Heart right ventricle (tissue), 16 donors: ENCODE measurements at regions not wholly inside any gene's neighbourhood (a gene's known extent, or its start where the extent isn't known, plus 50 kb on each side); places are given as distances from the start of the nearest gene placed in this dataset.
"Not testable (repeated sequence)": the region's sequence is repeated elsewhere in the genome, so short reads cannot be mapped to it uniquely, and the experiment has no call there.

ENCODE experiments used
- ATAC-seq, 8 donors: fragments of 200-7000 bp; cut with Tn5 transposase; one replicate each; pipeline ENCODE4 v1.9.1; 2020; ENCODE audit warnings: mild to moderate bottlenecking in 8 of 8, moderate library complexity in 8 of 8, moderate number of reproducible peaks in 1 of 8
- DNase-seq, 2 donors: peaks; one replicate each; pipeline ENCODE4 v3.0.0-alpha.2; 2020
- H3K27ac ChIP-seq, 10 donors: fragments of 200-600 bp; sonication (generic) in 2 of 10; one replicate each; pipeline versions ENCODE4 v1.5.0 to v1.8.0; 2020 to 2022; ENCODE audit warnings: mild to moderate bottlenecking in 3 of 10
- H3K27me3 ChIP-seq, 7 donors: fragments of 200-600 bp; one replicate each; pipeline ENCODE4 v1.8.0; 2021 to 2022; ENCODE audit warnings: mild to moderate bottlenecking in 2 of 7
- H3K36me3 ChIP-seq, 9 donors: fragments of 200-600 bp; sonication (generic) in 1 of 9; one replicate each; pipeline versions ENCODE4 v1.5.0 to v1.8.0; 2020 to 2022; ENCODE audit warnings: mild to moderate bottlenecking in 2 of 9
- H3K4me1 ChIP-seq, 9 donors: fragments of 200-600 bp; sonication (generic) in 1 of 9; one replicate each; pipeline versions ENCODE4 v1.5.0 to v1.8.0; 2020 to 2022; ENCODE audit warnings: mild to moderate bottlenecking in 4 of 9
- H3K4me3 ChIP-seq, 10 donors: fragments of 200-600 bp; sonication (generic) in 2 of 10; one replicate each; pipeline versions ENCODE4 v1.5.0 to v1.8.0; 2020 to 2022; ENCODE audit warnings: mild to moderate bottlenecking in 7 of 10, moderate library complexity in 2 of 10
- H3K9me3 ChIP-seq, 11 donors: fragments of 200-600 bp in 10 of 11; sonication (generic) in 2 of 11; one replicate each; pipeline versions ENCODE4 v1.5.0 to v1.8.0; 2013 to 2022; ENCODE audit warnings: mild to moderate bottlenecking in 2 of 11, control low read depth in 1 of 11, moderate library complexity in 1 of 11
- CTCF ChIP-seq, 9 donors: fragments of 200-600 bp; sonication (generic) in 2 of 9; IDR thresholded peaks; one replicate each; pipeline versions ENCODE4 v1.5.0 to v1.8.0; 2021 to 2022; ENCODE audit warnings: antibody characterized with exemption in 9 of 9, mild to moderate bottlenecking in 5 of 9, moderate library complexity in 1 of 9
- WGBS, 2 donors: extraction: QIAGEN DNeasy Blood & Tissue Kit; methylation state at CpG; one replicate each; pipeline ENCODE4 v1.1.7; 2013; ENCODE audit warnings: inconsistent platforms in 1 of 2; 5-methylcytosine and 5-hydroxymethylcytosine counted together
- intact Hi-C, 10 donors: fragments of 100-400 bp; cut with DNase I; formaldehyde crosslinking; loops; one replicate each; pipeline versions ENCODE4 v1.11.1 to v1.14.2; 2022
- donor health status: Arrhythmogenic right ventricular cardiomyopathy.
- donor health status: ischemic (EF 13 %, LVEDD 7.1; RV severe dilation, severe dysfunction).
- donor health status: healthy with polysubstance abuse.
- donor health status: DM: no; HTN: yes; CAD: no.
- donor health status: DM: no; HTN: no; CAD: no.
- donor health status: ischemic (EF 25% LVEDD 6.9; RV normal size, moderate dysfunction).
- donor health status: ischemic (EF 25% LVEDD 5.7; RV mildly dilated, moderate dysfunction).
- donor health status: healthy.
- donor health status: DM: yes; HTN: yes; CAD: no.
- donor health status: Ischemic cardiomyopathy.
- donor health status: ischemic (EF 35%, LVEDD 5.7; RV mildly dilated, moderate dysfunction).
- donor health status: nonischemic (EF 11% LVEDD 7.7; RV severe dilation, severe dysfunction).
- donor health status: DM: yes; HTN: yes; CAD: no.
- donor health status: PGD.
- donor health status: ischemic (EF 29% LVEDD 5.4; RV normal size, mild dysfunction).
- donor health status: nonischemic (EF 23%, LVEDD 6.1; RV moderate dilation, normal function).

GRCh38 chr3:130151555-130151954 lies 69.9 kb downstream of the ALG1L2 start:
- intact Hi-C loops, H3K27ac ChIP-seq, ATAC-seq, H3K36me3 ChIP-seq, H3K4me1 ChIP-seq, H3K9me3 ChIP-seq, H3K27me3 ChIP-seq, DNase-seq, H3K4me3 ChIP-seq: not testable (repeated sequence)
- WGBS, 2 donors, result 81% methylated on average over 4 of the region's 4 CpGs

- 83 to 85% methylated on average over 8 of the region's 8 CpGs for WGBS, 2 donors
- intact Hi-C loops, H3K4me1 ChIP-seq, ATAC-seq, H3K9me3 ChIP-seq, H3K4me3 ChIP-seq, H3K36me3 ChIP-seq, DNase-seq, H3K27ac ChIP-seq, H3K27me3 ChIP-seq: not testable (repeated sequence)
Measured at GRCh38 chr3:130153247-130153646, 71.6 kb downstream of the ALG1L2 start.

- H3K4me1 ChIP-seq, H3K27ac ChIP-seq, DNase-seq, H3K9me3 ChIP-seq, H3K36me3 ChIP-seq, ATAC-seq, H3K27me3 ChIP-seq, H3K4me3 ChIP-seq, intact Hi-C loops: not testable (repeated sequence)
- peak in 4 of 9 donors; percentile 5 to 12 (median 8) for TF ChIP-seq CTCF (IDR thresholded peaks at IDR 0.05)
- 43 to 56% methylated on average over 4 of the region's 4 CpGs for WGBS, 2 donors
Measured at GRCh38 chr3:130155464-130155863, 73.8 kb downstream of the ALG1L2 start.

- H3K36me3 ChIP-seq, H3K4me3 ChIP-seq, H3K9me3 ChIP-seq, H3K4me1 ChIP-seq, intact Hi-C loops, ATAC-seq, H3K27ac ChIP-seq, H3K27me3 ChIP-seq, DNase-seq: not testable (repeated sequence)
- 60% methylated on average over 3 of the region's 4 CpGs for WGBS, 2 donors
Measured at GRCh38 chr3:130166856-130167255, 85.2 kb downstream of the ALG1L2 start.

- H3K27me3 ChIP-seq, intact Hi-C loops, H3K27ac ChIP-seq, H3K36me3 ChIP-seq, H3K4me3 ChIP-seq, DNase-seq, H3K4me1 ChIP-seq, H3K9me3 ChIP-seq, ATAC-seq: not testable (repeated sequence)
- WGBS, 2 donors, result 90 to 92% methylated on average over 4 of the region's 4 CpGs
Measured at GRCh38 chr3:130175195-130175594, 93.6 kb downstream of the ALG1L2 start.

GRCh38 chr3:130176476-130177256 lies 95.0 kb downstream of the ALG1L2 start:
- H3K27me3 ChIP-seq, H3K27ac ChIP-seq, H3K9me3 ChIP-seq, intact Hi-C loops, ATAC-seq, DNase-seq, H3K4me3 ChIP-seq, H3K36me3 ChIP-seq: not testable (repeated sequence)
- 31 to 47% methylated on average over 13 of the region's 13 CpGs for WGBS, 2 donors
- H3K4me1 ChIP-seq, result peaks cover 0 to 10% (median 7%) of the 10 kb centered on the region in 9 donors

- Histone ChIP-seq H3K27ac (peak overlapping the region in 1 of 10 donors; percentile 38), H3K4me1 (peaks cover 0 to 10% (median 7%) of the 10 kb centered on the region in 9 donors)
- H3K4me3 ChIP-seq, H3K27me3 ChIP-seq, ATAC-seq, intact Hi-C loops, DNase-seq, H3K9me3 ChIP-seq, H3K36me3 ChIP-seq: not testable (repeated sequence)
- 45 to 59% methylated on average over 3 of the region's 3 CpGs for WGBS, 2 donors
Measured at GRCh38 chr3:130178835-130179234, 97.2 kb downstream of the ALG1L2 start.

- ATAC-seq, H3K9me3 ChIP-seq, intact Hi-C loops, H3K36me3 ChIP-seq, H3K27me3 ChIP-seq: not testable (repeated sequence)
- Histone ChIP-seq H3K4me3 (peak overlapping the region in 6 of 10 donors; percentile 10 to 34 (median 28)), H3K27ac (peak overlapping the region in 2 of 10 donors; percentile 7 to 38), H3K4me1 (peaks cover 0 to 10% (median 7%) of the 10 kb centered on the region in 9 donors)
- 29 to 45% methylated on average over 11 of the region's 11 CpGs for WGBS, 2 donors
- DNase-seq, result peak in 1 of 2 donors; percentile 7
Measured at GRCh38 chr3:130179353-130179970, 97.8 kb downstream of the ALG1L2 start.

GRCh38 chr3:130182475-130182874 lies 100.8 kb downstream of the ALG1L2 start:
- H3K27me3 ChIP-seq, ATAC-seq, intact Hi-C loops, DNase-seq, H3K27ac ChIP-seq, H3K9me3 ChIP-seq, H3K4me3 ChIP-seq, H3K36me3 ChIP-seq: not testable (repeated sequence)
- WGBS, 2 donors, result 63 to 70% methylated on average over 6 of the region's 6 CpGs
- H3K4me1 ChIP-seq, result peaks cover 0 to 10% (median 7%) of the 10 kb centered on the region in 9 donors

- ATAC-seq, H3K36me3 ChIP-seq, H3K4me3 ChIP-seq, intact Hi-C loops, H3K27me3 ChIP-seq, H3K9me3 ChIP-seq, H3K27ac ChIP-seq, DNase-seq: not testable (repeated sequence)
- 34 to 42% methylated on average over 5 of the region's 5 CpGs for WGBS, 2 donors
- peaks cover 0 to 10% (median 7%) of the 10 kb centered on the region in 9 donors for H3K4me1 ChIP-seq
Measured at GRCh38 chr3:130183689-130184088, 102.1 kb downstream of the ALG1L2 start.
